Muscle of leg (tissue), 3 donors: ENCODE measurements at regions not wholly inside any gene's neighbourhood (a gene's known extent, or its start where the extent isn't known, plus 50 kb on each side); places are given as distances from the start of the nearest gene placed in this dataset.
"Not testable (repeated sequence)": the region's sequence is repeated elsewhere in the genome, so short reads cannot be mapped to it uniquely, and the experiment has no call there.

Experiments used
- DNase-seq: peaks from one replicate; pipeline ENCODE4 v3.0.0; 2013
- H3K27ac ChIP-seq: one replicate; pipeline ENCODE4 v1.5.1; 2013; ENCODE audit warnings: mild to moderate bottlenecking, low read length, control low read depth
- H3K27me3 ChIP-seq: one replicate; pipeline ENCODE4 v1.6.1; 2013; ENCODE audit warnings: low read length; ENCODE audit not compliant: control insufficient read depth, insufficient read depth
- H3K36me3 ChIP-seq: one replicate; pipeline ENCODE4 v1.6.1; 2013; ENCODE audit warnings: low read length; ENCODE audit not compliant: control insufficient read depth, insufficient read depth
- H3K4me1 ChIP-seq: one replicate; pipeline ENCODE4 v1.6.1; 2013; ENCODE audit warnings: low read length; ENCODE audit not compliant: control insufficient read depth, insufficient read depth
- H3K4me3 ChIP-seq: one replicate; pipeline ENCODE4 v1.5.1; 2013; ENCODE audit warnings: low read length, control low read depth
- H3K9me3 ChIP-seq: replicated peaks from 2 replicates; pipeline ENCODE4 v1.6.1; 2013; ENCODE audit warnings: low read depth, low read length; ENCODE audit not compliant: control insufficient read depth
- WGBS: methylation state at CpG from one replicate; pipeline ENCODE4 v1.1.5; 2013; ENCODE audit warnings: missing lambda C conversion rate; ENCODE audit not compliant: insufficient coverage; 5-methylcytosine and 5-hydroxymethylcytosine counted together

DNA sequence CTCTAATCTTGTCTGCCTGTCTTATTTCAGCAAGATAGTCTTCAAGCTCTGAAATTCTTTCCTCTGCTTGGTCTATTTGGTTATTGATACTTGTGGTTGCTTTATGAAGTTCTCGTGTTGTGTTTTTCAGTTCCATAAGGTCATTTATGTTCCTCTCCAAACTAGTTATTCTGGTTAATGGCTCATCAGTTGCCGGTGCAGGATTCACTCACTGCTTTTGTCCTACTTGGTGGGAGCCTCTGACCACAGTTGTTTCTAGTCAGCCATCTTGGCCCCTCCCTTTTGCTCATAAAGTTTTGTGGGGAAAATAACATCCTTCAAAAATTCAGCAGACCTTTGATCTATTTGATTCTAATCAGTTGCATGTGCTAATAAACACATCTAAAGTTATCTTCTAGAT is 158.6 kb upstream of the PARD3B start:
- H3K27me3 ChIP-seq: no peaks in the 10 kb centered on the region
- H3K9me3 ChIP-seq: no peaks in the 10 kb centered on the region
- no peak for DNase-seq
- no peaks in the 10 kb centered on the region for H3K4me1 ChIP-seq
- WGBS: no CpG with 5 or more reads among the region's 2 CpGs
- H3K36me3 ChIP-seq: no peaks in the 10 kb centered on the region
- no peak overlapping the region for H3K4me3 ChIP-seq
- H3K27ac ChIP-seq: no peak overlapping the region

DNA sequence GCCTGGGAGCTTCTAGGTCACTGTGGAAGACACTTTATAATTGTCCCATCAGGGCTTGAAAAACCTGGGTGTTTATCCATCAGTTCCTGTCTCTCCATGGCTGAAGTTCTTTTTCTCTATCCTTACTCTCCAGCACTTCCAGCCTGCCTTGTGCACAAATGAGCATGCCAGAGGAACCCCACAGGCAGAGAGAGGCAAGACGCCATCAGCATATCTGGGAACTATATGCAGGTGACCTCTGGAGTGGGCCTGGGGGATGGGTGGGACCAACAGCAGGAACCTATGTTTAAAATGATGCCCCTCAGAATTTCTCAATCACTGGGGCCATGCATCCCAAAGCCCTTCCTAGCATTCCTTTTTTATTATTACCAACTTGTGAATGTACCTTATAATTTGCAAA is 156.2 kb upstream of the PARD3B start:
- Histone ChIP-seq H3K4me1 (no peaks in the 10 kb centered on the region), H3K36me3 (no peaks in the 10 kb centered on the region), H3K27ac (no peak overlapping the region), H3K4me3 (no peak overlapping the region), H3K27me3 (no peaks in the 10 kb centered on the region), H3K9me3 (no peaks in the 10 kb centered on the region)
- no peak for DNase-seq
- no CpG with 5 or more reads among the region's 1 CpG for whole genome bisulfite sequencing

GRCh38 chr2:204389856-204390255 is 155.4 kb upstream of the PARD3B start:
- Histone ChIP-seq H3K27me3 (no peaks in the 10 kb centered on the region), H3K4me3 (no peak overlapping the region), H3K36me3 (no peaks in the 10 kb centered on the region), H3K4me1 (no peaks in the 10 kb centered on the region), H3K27ac (no peak overlapping the region), H3K9me3 (no peaks in the 10 kb centered on the region)
- no CpG with 5 or more reads among the region's 1 CpG for WGBS
- DNase-seq: no peak

DNA sequence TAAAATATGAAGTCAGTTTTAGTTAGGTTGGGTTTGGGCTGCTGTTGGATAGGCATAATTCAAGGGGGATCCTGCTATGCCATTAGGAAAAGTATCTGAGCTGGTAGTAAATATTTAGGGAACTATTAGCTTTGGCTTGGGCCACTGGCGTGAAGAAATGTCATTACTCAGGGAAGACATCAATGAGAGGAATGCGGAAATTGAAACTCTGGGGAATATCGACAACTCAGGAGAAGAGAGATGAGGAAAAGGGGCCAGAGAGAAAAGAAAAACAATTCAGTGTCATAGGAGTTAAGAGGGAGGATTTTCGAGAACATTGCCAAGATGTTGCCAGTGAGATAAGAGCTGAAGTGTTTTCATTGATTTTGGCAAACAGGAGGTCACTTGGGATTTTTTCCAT is 149.7 kb upstream of the PARD3B start:
- Histone ChIP-seq H3K27ac (no peak overlapping the region), H3K27me3 (no peaks in the 10 kb centered on the region), H3K4me3 (no peak overlapping the region), H3K4me1 (no peaks in the 10 kb centered on the region), H3K9me3 (no peaks in the 10 kb centered on the region), H3K36me3 (no peaks in the 10 kb centered on the region)
- DNase-seq: no peak
- 86% methylated on average over 3 of the region's 4 CpGs for WGBS

- no peaks in the 10 kb centered on the region for H3K4me1 ChIP-seq
- no peaks in the 10 kb centered on the region for H3K36me3 ChIP-seq
- no peak overlapping the region for H3K4me3 ChIP-seq
- no peaks in the 10 kb centered on the region for H3K9me3 ChIP-seq
- DNase-seq: no peak
- H3K27ac ChIP-seq: no peak overlapping the region
- WGBS: 90% methylated on average over 2 of the region's 5 CpGs
- no peaks in the 10 kb centered on the region for H3K27me3 ChIP-seq
Observed at GRCh38 chr2:204401114-204401513, 144.2 kb upstream of the PARD3B start.

- Histone ChIP-seq H3K4me3 (no peak overlapping the region), H3K27ac (no peak overlapping the region), H3K27me3 (no peaks in the 10 kb centered on the region), H3K9me3 (no peaks in the 10 kb centered on the region), H3K36me3 (no peaks in the 10 kb centered on the region), H3K4me1 (no peaks in the 10 kb centered on the region)
- no CpG with 5 or more reads among the region's 6 CpGs for WGBS
- no peak for DNase-seq
Observed at GRCh38 chr2:204407204-204408014, 137.9 kb upstream of the PARD3B start.

DNA sequence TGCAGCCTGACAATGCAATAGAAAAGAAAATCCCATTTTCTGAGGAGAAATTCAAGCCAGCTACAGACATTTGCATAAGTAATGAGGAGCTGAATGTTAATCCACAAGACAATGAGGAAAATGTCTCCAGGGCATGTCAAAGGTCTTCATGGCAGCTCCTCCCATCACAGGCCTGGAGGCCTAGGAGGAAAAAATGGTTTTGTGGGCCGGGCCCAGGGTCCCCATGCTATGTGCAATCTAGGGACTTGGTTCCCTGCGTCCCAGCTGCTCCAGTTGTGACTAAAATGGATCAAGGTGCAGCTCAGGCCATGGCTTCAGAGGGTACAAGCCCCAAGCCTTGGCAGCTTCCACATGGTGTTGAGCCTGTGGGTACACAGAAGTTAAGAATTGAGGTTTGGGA is 132.5 kb upstream of the PARD3B start:
- WGBS: 89% methylated on average over 2 of the region's 2 CpGs
- H3K27me3 ChIP-seq, DNase-seq, H3K36me3 ChIP-seq, H3K9me3 ChIP-seq, H3K4me1 ChIP-seq, H3K4me3 ChIP-seq, H3K27ac ChIP-seq: not testable (repeated sequence)

GRCh38 chr2:204415406-204416181 is 129.7 kb upstream of the PARD3B start:
- WGBS: no CpG with 5 or more reads among the region's 7 CpGs
- H3K36me3 ChIP-seq: no peaks in the 10 kb centered on the region
- H3K4me3 ChIP-seq: no peak overlapping the region
- DNase-seq: no peak
- H3K27ac ChIP-seq: no peak overlapping the region
- no peaks in the 10 kb centered on the region for H3K4me1 ChIP-seq
- H3K9me3 ChIP-seq: peaks cover 5% of the 10 kb centered on the region
- no peaks in the 10 kb centered on the region for H3K27me3 ChIP-seq

- Histone ChIP-seq H3K27ac (no peak overlapping the region), H3K27me3 (no peaks in the 10 kb centered on the region), H3K4me1 (no peaks in the 10 kb centered on the region), H3K36me3 (no peaks in the 10 kb centered on the region), H3K9me3 (peaks cover 5% of the 10 kb centered on the region), H3K4me3 (no peak overlapping the region)
- 60% methylated on average over 1 of the region's 5 CpGs for WGBS
- DNase-seq: no peak
Observed at GRCh38 chr2:204416236-204416635, 129.0 kb upstream of the PARD3B start.

- no peaks in the 10 kb centered on the region for H3K36me3 ChIP-seq
- H3K27ac ChIP-seq: no peak overlapping the region
- WGBS: 83% methylated on average over 1 of the region's 1 CpG
- no peaks in the 10 kb centered on the region for H3K27me3 ChIP-seq
- no peaks in the 10 kb centered on the region for H3K4me1 ChIP-seq
- DNase-seq: no peak
- no peak overlapping the region for H3K4me3 ChIP-seq
- peaks cover 3% of the 10 kb centered on the region for H3K9me3 ChIP-seq
Observed at GRCh38 chr2:204425821-204426220, 119.5 kb upstream of the PARD3B start.
